PFSK-1 (cell line): ENCODE measurements at regions not wholly inside any gene's neighbourhood (a gene's known extent, or its start where the extent isn't known, plus 50 kb on each side); places are given as distances from the start of the nearest gene placed in this dataset.

ENCODE experiments used
- FOXP2 ChIP-seq: optimal IDR thresholded peaks from 2 replicates; pipeline ENCODE3; 2011; ENCODE audit warnings: borderline replicate concordance, control low read depth, inconsistent platforms; ENCODE audit not compliant: insufficient read depth; ENCODE audit errors: extremely low read length, extremely low read depth
- POLR2AphosphoS5 ChIP-seq: IDR thresholded peaks from 2 replicates; pipeline ENCODE4 v1.6.1; 2012; ENCODE audit warnings: low read depth, mild to moderate bottlenecking, control low read depth, low read length, moderate library complexity
- REST ChIP-seq, 2 experiments: IDR thresholded peaks; 2 replicates each; pipeline versions ENCODE4 v1.6.1 to v1.8.0; 2011 to 2012; ENCODE audit warnings: low read depth in 2 of 2, low read length in 2 of 2, control low read depth in 1 of 2, inconsistent platforms in 1 of 2, mild to moderate bottlenecking in 1 of 2, moderate library complexity in 1 of 2; ENCODE audit not compliant: insufficient read depth in 1 of 2
- SIN3A ChIP-seq: IDR thresholded peaks from 2 replicates; pipeline ENCODE4 v1.6.1; 2012; ENCODE audit warnings: mild to moderate bottlenecking, low read length, moderate library complexity, borderline replicate concordance; ENCODE audit not compliant: insufficient read depth
- TAF1 ChIP-seq: IDR thresholded peaks from 2 replicates; pipeline ENCODE4 v1.6.1; 2012; ENCODE audit warnings: low read length, control low read depth, borderline replicate concordance; ENCODE audit not compliant: insufficient read depth

- no peak for TF ChIP-seq SIN3A
- TF ChIP-seq REST (IDR thresholded peaks at IDR 0.05; ENCODE audit: insufficient read depth in 1 of 2, low read depth in 2 of 2, low read length in 2 of 2) = no peak
- no peak for TF ChIP-seq TAF1
- no peak for TF ChIP-seq FOXP2
- TF ChIP-seq POLR2AphosphoS5 = no peak
Observed at GRCh38 chr2:79248776-79249175, 89.2 kb upstream of the REG3A start.

- TF ChIP-seq POLR2AphosphoS5 (no peak), TAF1 (no peak), FOXP2 (no peak), SIN3A (no peak), REST (IDR thresholded peaks at IDR 0.05; ENCODE audit: insufficient read depth in 1 of 2, low read depth in 2 of 2, low read length in 2 of 2) (no peak)
Observed at GRCh38 chr2:79235135-79235534, 75.6 kb upstream of the REG3A start.

- TF ChIP-seq FOXP2 (no peak), SIN3A (no peak), REST (IDR thresholded peaks at IDR 0.05; ENCODE audit: insufficient read depth in 1 of 2, low read depth in 2 of 2, low read length in 2 of 2) (no peak), TAF1 (no peak), POLR2AphosphoS5 (no peak)
Observed at GRCh38 chr2:79223539-79223938, 64.0 kb upstream of the REG3A start.

GRCh38 chr2:79219383-79219988 lies 59.9 kb upstream of the REG3A start:
- TF ChIP-seq SIN3A = no peak
- no peak for TF ChIP-seq POLR2AphosphoS5
- TF ChIP-seq REST (IDR thresholded peaks at IDR 0.05; ENCODE audit: insufficient read depth in 1 of 2, low read depth in 2 of 2, low read length in 2 of 2) = no peak
- no peak for TF ChIP-seq FOXP2
- TF ChIP-seq TAF1 = no peak
